Endothelial cell (in vitro differentiated cells): ENCODE measurements at regions not wholly inside any gene's neighbourhood (a gene's known extent, or its start where the extent isn't known, plus 50 kb on each side); places are given as distances from the start of the nearest gene placed in this dataset.

Experiments used
- DNase-seq: peaks from one replicate; pipeline ENCODE4 v3.0.0; 2021; ENCODE audit warnings: low spot score
- H3K27ac Mint-ChIP-seq: one replicate; pipeline ENCODE4 v1.8.0; 2021; ENCODE audit warnings: mixed read lengths, inconsistent platforms; ENCODE audit not compliant: unreplicated experiment
- H3K27me3 Mint-ChIP-seq: one replicate; pipeline ENCODE4 v1.8.0; 2021; ENCODE audit warnings: mild to moderate bottlenecking, moderate library complexity, mixed read lengths, inconsistent platforms; ENCODE audit not compliant: unreplicated experiment
- H3K36me3 Mint-ChIP-seq: one replicate; pipeline ENCODE4 v1.8.0; 2021; ENCODE audit warnings: mild to moderate bottlenecking, low read depth, mixed read lengths, inconsistent platforms; ENCODE audit not compliant: unreplicated experiment
- H3K4me1 Mint-ChIP-seq: one replicate; pipeline ENCODE4 v1.8.0; 2021; ENCODE audit warnings: mild to moderate bottlenecking, mixed read lengths, inconsistent platforms; ENCODE audit not compliant: unreplicated experiment
- H3K4me3 Mint-ChIP-seq: one replicate; pipeline ENCODE4 v1.8.0; 2021; ENCODE audit warnings: mild to moderate bottlenecking, mixed read lengths, inconsistent platforms; ENCODE audit not compliant: unreplicated experiment
- H3K9me3 Mint-ChIP-seq: one replicate; pipeline ENCODE4 v1.8.0; 2021; ENCODE audit warnings: mixed read lengths, inconsistent platforms; ENCODE audit not compliant: unreplicated experiment
- CTCF ChIP-seq: fragments of 200-600 bp; sonication (generic); IDR thresholded peaks from one replicate; pipeline ENCODE4 v1.5.0; 2021; ENCODE audit warnings: antibody characterized with exemption; ENCODE audit not compliant: unreplicated experiment

DNA sequence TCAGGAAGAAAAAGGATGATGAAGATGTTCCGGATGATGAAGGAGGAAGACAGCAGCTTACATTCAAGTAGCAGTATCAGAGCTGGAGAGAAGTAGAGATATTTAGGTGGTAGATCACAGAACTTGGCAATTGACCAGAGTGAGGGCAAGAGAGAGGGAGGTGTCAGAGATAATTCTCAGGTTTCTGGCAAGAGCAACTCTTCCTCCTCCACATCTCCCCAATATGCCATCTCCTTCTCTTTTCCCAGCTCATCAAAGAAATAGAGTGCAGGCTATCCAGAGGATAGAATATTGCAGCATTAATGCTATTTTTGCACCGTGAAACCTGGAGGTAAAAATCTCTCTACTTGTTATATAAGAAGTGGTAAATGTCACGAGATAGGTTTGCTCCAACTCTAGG, 64.9 kb upstream of the OPCML start:
- Mint-ChIP-seq H3K4me3 (no peak overlapping the region), H3K27me3 (no peaks in the 10 kb centered on the region), H3K9me3 (no peaks in the 10 kb centered on the region), H3K36me3 (no peaks in the 10 kb centered on the region), H3K4me1 (no peaks in the 10 kb centered on the region), H3K27ac (no peak overlapping the region)
- TF ChIP-seq CTCF, result no peak
- DNase-seq, result no peak

DNA sequence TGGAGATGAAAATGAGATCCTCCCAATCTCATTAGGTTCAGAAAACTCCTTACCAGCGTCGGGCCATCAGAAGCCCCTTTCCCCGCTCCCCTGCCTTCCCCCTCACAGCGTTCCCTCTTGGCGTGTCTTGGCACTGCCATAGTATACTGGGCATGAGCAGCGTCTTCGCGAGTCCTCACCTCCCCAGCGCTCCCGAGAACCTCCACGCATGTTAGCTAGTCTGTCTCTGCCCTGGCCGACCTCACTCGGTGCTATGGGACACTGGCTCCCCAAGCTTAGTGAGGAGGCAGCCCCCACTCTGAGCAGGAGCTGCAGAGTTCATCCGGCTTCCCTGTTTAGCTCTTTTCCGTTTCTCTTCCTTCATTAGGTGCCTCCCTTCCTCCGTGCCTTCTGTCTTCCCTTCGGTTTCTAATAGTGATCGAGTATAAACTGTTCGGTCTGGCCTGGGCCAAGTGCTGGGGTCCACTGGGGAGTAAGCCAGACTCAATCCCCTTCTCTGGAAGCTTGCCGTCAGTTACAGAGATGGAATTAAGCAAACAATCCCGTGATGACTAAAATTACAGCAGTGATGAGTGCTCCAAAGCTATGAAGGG, 63.8 kb upstream of the OPCML start:
- Mint-ChIP-seq H3K4me3 (no peak overlapping the region), H3K27ac (no peak overlapping the region), H3K36me3 (no peaks in the 10 kb centered on the region), H3K4me1 (no peaks in the 10 kb centered on the region), H3K9me3 (no peaks in the 10 kb centered on the region), H3K27me3 (no peaks in the 10 kb centered on the region)
- no peak for TF ChIP-seq CTCF
- no peak for DNase-seq

- Mint-ChIP-seq H3K4me1 (no peaks in the 10 kb centered on the region), H3K27me3 (peaks cover 1% of the 10 kb centered on the region), H3K27ac (no peak overlapping the region), H3K4me3 (no peak overlapping the region), H3K9me3 (no peaks in the 10 kb centered on the region), H3K36me3 (no peaks in the 10 kb centered on the region)
- no peak for DNase-seq
- TF ChIP-seq CTCF, result no peak
Measured at GRCh38 chr11:133593036-133593435, 60.7 kb upstream of the OPCML start.

DNA sequence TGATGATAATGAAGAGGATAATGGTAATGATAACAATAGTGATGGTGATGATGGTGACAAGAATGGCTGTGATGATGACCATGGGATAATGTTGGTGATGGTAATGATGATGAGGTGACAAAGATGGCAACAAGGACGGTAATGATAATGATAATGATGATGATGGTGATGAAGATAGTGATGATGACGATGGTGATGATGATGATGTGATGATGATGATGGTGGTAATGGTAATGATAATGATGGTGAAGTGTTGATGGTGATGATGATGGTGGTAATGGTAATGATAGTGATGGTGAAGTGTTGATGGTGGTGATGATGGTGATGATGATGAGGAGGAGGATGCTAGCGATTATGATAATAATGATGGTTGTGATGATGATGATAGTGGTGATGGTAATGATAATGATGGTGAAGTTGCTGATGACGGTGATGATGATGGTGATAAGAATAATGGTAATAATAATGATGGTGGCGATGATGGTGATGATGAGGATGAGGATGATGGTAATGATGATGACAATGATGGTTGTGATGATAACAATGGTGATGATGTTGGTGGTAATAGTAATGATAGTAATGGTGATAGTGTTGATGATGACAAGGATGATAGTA, 54.7 kb upstream of the OPCML start:
- no peak for TF ChIP-seq CTCF
- Mint-ChIP-seq H3K36me3 (no peaks in the 10 kb centered on the region), H3K9me3 (no peaks in the 10 kb centered on the region), H3K4me1 (peaks cover 18% of the 10 kb centered on the region), H3K27me3 (peaks cover 1% of the 10 kb centered on the region), H3K27ac (no peak overlapping the region), H3K4me3 (no peak overlapping the region)
- no peak for DNase-seq

DNA sequence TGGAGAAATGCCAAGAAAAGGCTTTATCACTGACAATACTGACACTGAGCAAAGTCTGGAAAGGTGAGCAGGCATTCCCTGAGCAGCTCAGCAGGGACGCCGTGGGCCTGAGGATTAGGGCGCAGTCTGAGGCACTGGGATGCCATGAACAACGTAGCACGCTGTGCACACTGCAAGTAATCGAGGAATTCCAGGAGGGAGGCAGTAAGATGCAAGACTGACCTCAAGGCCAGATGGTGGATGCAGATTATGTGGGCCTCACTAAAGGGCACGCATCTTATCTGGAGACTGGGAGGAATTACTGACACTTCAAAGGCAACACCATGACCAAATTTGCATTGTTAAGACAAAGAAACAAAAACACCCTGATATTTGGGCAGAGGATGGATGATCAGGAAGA, 50.4 kb upstream of the OPCML start:
- peaks cover 2% of the 10 kb centered on the region for H3K27me3 Mint-ChIP-seq
- H3K36me3 Mint-ChIP-seq, result no peaks in the 10 kb centered on the region
- no peak for DNase-seq
- H3K9me3 Mint-ChIP-seq, result no peaks in the 10 kb centered on the region
- TF ChIP-seq CTCF, result no peak
- no peak overlapping the region for H3K27ac Mint-ChIP-seq
- H3K4me3 Mint-ChIP-seq, result no peak overlapping the region
- peaks cover 30% of the 10 kb centered on the region for H3K4me1 Mint-ChIP-seq
